Dendritic cell treated with granulocyte-macrophage colony-stimulating factor and Interleukin-4, amounts not matched to agents 40 ng/mL and 50 ng/mL, for 4 days (primary cell): ENCODE measurements at regions not wholly inside any gene's neighbourhood (a gene's known extent, or its start where the extent isn't known, plus 50 kb on each side); places are given as distances from the start of the nearest gene placed in this dataset.

ENCODE experiments used
- H3K27ac Mint-ChIP-seq: one replicate; pipeline ENCODE4 v1.8.0; 2022; ENCODE audit warnings: mild to moderate bottlenecking, mixed read lengths
- H3K27me3 Mint-ChIP-seq: one replicate; pipeline ENCODE4 v1.8.0; 2022; ENCODE audit warnings: mild to moderate bottlenecking, mixed read lengths
- H3K36me3 Mint-ChIP-seq: one replicate; pipeline ENCODE4 v1.8.0; 2022; ENCODE audit warnings: low read depth, mixed read lengths
- H3K4me1 Mint-ChIP-seq: one replicate; pipeline ENCODE4 v1.8.0; 2022; ENCODE audit warnings: low read depth, mixed read lengths
- H3K4me3 Mint-ChIP-seq: one replicate; pipeline ENCODE4 v1.8.0; 2022; ENCODE audit warnings: mild to moderate bottlenecking, moderate library complexity, mixed read lengths
- H3K9me3 Mint-ChIP-seq: one replicate; pipeline ENCODE4 v1.8.0; 2022; ENCODE audit warnings: mixed read lengths
- intact Hi-C: fragments of 100-400 bp; cut with micrococcal nuclease; formaldehyde crosslinking; loops from one replicate; pipeline ENCODE4 v1.15.0; 2022

DNA sequence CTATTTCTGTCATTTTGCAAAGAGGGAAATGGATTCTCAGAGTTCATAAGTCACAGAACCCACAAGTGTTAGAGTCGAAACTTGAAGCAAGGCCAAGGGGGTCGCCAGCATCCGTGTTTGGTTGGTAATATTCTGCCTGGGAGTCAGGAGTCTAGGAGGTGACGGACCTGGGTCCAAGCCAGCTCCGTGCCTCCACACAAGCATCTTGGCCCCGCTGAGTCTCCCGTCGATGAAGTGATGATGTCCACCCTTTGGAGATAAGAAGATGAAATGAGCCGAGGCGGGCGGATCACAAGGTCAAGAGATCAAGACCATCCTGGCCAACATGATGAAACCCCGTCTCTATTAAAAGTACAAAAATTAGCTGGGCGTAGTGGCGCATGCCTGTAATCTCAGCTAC is 53.2 kb upstream of the TNRC6C start:
- Mint-ChIP-seq H3K4me1 (peaks cover 5% of the 10 kb centered on the region), H3K27me3 (peaks cover 93% of the 10 kb centered on the region), H3K27ac (no peak overlapping the region), H3K36me3 (no peaks in the 10 kb centered on the region), H3K9me3 (no peaks in the 10 kb centered on the region), H3K4me3 (no peak overlapping the region)
- intact Hi-C loops = no loop called here

GRCh38 chr17:77905766-77906165 is 52.7 kb upstream of the TNRC6C start:
- H3K27me3 Mint-ChIP-seq = peaks cover 93% of the 10 kb centered on the region
- H3K36me3 Mint-ChIP-seq = no peaks in the 10 kb centered on the region
- intact Hi-C loops = no loop called here
- no peak overlapping the region for H3K27ac Mint-ChIP-seq
- no peak overlapping the region for H3K4me3 Mint-ChIP-seq
- peaks cover 5% of the 10 kb centered on the region for H3K4me1 Mint-ChIP-seq
- peaks cover 3% of the 10 kb centered on the region for H3K9me3 Mint-ChIP-seq

DNA sequence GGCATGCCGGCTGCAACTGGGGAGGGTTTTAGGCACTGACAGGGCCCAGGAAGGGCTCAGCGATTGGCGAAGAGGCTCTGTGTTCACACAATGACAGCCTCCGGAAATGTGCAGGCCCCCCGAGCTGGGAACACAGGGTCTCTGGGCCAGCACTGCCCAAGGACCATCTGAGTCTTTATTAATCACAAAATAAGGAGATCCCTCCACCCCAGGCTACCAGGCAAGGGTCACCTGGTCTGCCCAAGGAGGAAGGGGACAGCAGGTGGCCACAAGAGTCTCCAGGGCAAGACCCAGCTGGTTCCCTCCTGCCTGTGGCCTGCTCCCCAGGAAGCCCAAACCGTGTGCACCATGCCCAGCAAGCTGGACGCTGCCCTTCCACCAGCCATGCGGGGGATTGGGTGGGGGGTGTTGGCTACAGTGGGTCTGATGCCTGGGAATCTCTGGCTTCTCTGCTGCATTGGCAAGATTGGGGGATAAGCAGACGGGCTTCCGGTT is 52.1 kb upstream of the TNRC6C start:
- intact Hi-C loops = no loop called here

DNA sequence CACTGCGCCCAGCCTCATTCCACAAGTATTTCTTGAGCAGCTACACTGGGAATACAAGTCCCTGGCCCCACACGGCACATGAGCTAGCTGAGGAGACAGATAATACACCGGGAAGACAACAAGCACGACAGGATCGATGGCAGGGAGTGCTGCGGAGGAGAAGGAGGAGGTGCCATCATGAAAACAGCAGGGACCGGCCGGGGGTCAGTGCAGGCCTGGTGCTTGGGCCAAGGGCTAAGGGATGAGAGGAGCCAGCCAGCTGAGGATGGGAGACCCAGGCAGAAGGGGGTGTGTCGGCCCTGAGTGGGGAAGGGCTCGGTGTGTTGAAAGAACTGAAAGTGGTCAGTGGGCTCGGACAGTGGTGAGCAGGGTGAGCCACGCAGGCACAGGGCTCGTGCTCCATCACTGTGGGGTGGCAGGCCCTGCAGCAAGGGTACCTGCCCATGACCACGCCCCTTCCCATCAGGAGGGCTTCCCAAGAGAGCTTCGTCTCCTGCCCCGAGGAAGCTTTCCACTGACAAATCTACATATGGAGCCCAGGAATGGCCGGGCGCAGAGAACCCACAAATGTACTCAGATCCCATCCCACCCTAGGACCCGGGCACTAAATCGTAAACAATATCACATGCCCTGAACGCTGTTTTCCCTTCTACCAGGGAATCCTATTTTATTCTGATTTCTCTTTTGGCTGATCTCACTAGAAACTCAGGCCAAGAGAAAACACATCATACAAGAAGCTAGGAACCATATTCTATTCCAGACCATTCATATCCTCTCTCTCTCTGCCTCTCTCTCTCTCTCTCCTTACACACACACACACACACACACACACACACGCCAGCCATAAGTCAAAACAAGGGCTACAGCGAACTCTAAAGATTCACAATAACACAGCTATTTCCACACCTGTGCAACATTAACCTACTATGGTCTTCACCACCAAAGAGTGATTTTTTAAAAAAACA is 50.7 kb upstream of the TNRC6C start:
- Mint-ChIP-seq H3K27me3 (peaks cover 92% of the 10 kb centered on the region), H3K9me3 (peaks cover 8% of the 10 kb centered on the region), H3K4me1 (no peaks in the 10 kb centered on the region), H3K27ac (no peak overlapping the region), H3K36me3 (no peaks in the 10 kb centered on the region), H3K4me3 (no peak overlapping the region)
- intact Hi-C loops = no loop called here

More for the DNA sequence above, 52.1 kb upstream of the TNRC6C start:
- no peaks in the 10 kb centered on the region for H3K36me3 Mint-ChIP-seq
- peaks cover 8% of the 10 kb centered on the region for H3K9me3 Mint-ChIP-seq
- peaks cover 3% of the 10 kb centered on the region for H3K4me1 Mint-ChIP-seq
- H3K4me3 Mint-ChIP-seq = no peak overlapping the region
- no peak overlapping the region for H3K27ac Mint-ChIP-seq
- H3K27me3 Mint-ChIP-seq = peaks cover 93% of the 10 kb centered on the region

- H3K9me3 Mint-ChIP-seq = peaks cover 8% of the 10 kb centered on the region
- no peaks in the 10 kb centered on the region for H3K36me3 Mint-ChIP-seq
- H3K4me1 Mint-ChIP-seq = no peaks in the 10 kb centered on the region
- no peak overlapping the region for H3K27ac Mint-ChIP-seq
- peaks cover 92% of the 10 kb centered on the region for H3K27me3 Mint-ChIP-seq
- intact Hi-C loops = no loop called here
- H3K4me3 Mint-ChIP-seq = no peak overlapping the region
Observed at GRCh38 chr17:77908501-77908900, 50.0 kb upstream of the TNRC6C start.
